HL-60/S4 (cell line): ENCODE measurements at regions not wholly inside any gene's neighbourhood (a gene's known extent, or its start where the extent isn't known, plus 50 kb on each side); places are given as distances from the start of the nearest gene placed in this dataset.
"Not testable (repeated sequence)": the region's sequence is repeated elsewhere in the genome, so short reads cannot be mapped to it uniquely, and the experiment has no call there.

Source experiments
- in situ Hi-C: fragments of 300-500 bp; cut with MboI; formaldehyde crosslinking; loops from 2 replicates; pipeline ENCODE4 v1.14.3; 2022; ENCODE audit warnings: low sequenced_read_pairs

DNA sequence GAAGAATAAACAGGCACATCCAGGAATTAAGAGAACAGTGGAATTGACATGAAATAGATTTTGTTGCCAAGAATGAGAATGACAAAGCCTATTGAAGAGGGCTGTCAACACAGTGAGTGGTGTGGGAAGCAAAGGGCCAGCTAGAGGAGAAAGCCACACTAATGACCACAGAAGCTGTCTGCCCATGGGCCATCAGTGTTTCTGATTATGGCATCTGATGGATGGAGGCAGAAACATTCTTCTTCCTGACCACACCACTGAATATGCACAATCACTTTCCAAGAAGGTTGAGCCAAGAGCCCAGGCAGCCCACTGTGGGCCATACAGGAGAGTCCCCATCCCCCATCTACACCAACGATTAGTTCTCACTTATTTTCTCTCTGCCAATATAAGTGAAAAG is 146.0 kb upstream of the SH3BP4 start:
- in situ Hi-C loops, result no loop called here

DNA sequence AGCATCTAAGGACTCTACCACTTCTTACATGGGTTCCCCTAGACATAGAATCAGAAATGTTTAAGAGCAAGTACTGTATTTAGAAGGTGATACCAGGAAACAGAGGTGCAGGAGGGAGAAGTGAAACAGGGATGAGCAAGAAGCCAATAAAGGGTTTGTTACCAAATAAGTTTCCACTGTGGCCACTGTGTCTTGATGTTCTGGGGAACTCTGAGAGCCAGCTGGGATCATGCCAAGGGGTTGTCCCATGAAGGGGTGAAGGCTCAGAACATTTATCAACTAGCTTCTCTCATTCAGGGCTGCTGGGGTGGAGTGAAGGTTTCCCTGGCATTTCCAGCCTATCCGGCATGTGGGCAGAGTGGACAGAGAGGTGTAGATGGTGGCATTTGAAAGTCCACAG is 147.1 kb upstream of the SH3BP4 start:
- in situ Hi-C loops, result no loop called here

DNA sequence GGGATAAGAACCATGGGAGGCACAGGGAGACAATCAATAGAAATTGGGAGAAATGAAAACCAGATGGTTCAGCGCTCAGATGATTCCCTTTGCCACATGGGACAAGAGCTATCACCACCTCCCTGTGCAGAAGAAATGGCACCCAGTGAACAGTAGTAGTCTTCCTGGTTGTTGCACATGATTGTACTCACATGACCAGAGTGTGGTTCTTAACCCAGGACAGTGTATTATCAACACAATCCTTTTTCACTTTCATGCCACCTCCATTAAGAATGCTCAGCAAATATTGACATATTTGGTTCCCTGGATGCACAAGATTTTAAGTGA is 149.0 kb upstream of the SH3BP4 start:
- in situ Hi-C loops, result no loop called here

DNA sequence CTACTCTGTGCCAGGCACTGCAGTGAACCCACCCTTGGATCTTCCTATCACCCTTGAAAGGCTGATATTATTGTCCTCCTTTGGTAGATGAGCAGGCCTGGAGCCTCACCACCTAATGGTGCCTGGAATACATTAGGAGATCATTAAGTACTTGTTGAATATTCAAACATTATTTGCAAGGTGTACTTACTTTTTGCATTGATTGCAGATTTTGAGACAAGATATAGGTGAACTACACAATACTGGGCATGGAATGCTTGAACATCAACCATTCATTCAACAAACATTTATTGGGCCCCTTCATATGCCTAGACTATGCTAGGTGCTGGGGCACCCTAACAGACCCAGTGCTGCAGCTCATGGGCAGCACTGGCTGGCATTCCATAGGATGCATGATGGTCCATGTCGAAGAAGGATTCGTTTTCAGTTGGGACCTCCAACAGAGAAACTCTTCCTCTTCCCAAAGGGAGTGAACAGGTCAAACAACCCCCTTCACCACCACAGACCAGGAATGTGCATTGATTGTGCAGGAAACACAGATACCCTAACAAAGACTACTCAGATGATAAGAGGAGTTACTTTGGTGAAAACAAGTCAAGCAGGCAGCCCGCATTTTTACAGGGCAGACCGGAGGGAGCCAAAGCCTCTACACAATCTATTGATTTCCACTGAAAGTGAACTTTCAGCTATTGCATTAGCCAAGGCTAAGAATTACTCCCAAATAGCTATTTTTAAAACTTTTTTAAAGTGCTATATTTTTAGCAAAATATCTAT is 149.6 kb upstream of the SH3BP4 start:
- in situ Hi-C loops, result no loop called here

DNA sequence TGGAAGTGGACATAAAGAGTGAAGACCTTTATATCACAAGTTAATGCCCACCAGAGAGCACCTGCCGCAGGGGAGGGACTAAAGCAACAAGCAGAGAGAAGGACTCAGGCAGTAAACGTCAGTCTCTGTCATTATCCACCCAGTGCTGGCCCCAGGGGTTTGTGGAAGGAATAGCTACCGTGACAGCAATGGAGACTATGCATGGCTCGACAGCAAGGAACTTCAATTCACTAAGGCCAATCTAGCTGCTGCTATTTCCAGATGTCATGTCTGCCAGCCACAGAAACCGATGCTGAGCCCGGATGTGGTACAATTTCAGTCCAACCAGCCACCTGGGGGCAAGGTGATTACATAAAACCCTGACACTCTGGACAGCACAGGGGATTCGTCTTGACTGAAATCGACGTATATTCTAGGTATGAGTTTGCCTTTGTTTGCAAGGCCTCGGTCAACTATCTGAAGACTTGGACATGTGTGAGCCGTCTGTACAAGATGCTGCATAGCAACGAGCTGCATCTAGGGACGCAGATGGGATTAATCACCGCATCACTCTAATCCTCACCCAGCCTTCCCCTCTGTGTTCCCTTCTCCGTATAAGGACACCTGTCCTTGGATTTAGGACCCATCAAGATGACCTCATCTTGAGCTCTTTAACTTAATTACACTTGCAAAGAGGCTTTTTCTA is 154.1 kb upstream of the SH3BP4 start:
- in situ Hi-C loops, result no loop called here

DNA sequence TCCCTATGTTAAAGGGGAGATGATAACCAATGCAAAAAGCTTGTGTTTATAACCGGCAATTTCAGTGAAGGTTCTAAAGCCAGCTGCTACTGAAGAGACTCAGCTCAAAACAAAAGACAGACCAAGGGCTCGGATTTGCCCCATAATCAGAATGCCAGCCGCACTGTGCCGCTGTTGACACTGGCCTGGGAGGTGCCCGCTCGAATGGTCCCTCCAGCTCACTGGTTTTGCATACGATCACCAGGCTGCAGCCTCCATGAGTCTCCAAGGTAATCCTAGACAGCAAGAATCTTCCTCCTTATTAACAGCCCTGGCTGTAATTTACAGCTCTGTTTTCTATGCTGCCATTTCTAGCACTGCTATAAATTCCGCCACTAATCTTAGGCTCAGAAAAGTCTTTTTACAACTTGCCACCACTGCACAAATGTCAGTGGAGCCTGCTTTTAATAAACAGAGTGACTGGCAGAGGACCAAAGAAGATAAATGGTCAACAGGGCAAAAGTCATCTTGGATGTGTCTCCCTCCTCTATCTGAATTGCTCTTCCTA is 155.7 kb upstream of the SH3BP4 start:
- in situ Hi-C loops, result no loop called here

DNA sequence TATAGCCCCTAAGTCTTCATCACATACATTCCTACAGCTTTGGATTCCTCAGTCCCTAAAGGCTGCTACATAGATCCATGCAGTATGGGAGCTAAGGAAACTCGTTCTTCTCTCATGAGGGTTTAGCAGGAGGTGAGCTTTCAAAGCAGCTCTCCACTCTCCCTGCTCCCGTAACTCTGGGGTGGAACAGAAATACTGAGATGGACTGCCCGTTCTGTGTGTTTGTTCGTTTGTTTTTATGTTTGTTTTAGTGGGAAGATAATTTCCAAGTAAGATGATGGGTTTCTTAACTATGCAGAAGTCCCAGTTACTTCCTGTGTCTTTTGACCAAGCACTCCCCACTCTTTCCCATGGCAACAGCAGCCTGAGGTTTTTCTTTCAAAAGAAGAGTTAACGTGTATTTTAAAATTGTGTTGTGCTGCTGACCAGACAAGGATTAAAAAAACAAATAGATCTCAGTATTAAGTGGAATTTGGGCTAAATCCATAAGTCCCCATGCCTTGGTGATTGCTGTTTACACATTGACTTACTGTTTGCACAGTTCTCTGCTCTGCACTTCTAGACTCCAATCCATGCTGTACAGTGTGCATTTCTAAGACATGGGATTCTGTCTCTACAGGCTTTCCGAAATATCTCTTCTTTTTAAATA is 156.4 kb upstream of the SH3BP4 start:
- in situ Hi-C loops, result no loop called here

DNA sequence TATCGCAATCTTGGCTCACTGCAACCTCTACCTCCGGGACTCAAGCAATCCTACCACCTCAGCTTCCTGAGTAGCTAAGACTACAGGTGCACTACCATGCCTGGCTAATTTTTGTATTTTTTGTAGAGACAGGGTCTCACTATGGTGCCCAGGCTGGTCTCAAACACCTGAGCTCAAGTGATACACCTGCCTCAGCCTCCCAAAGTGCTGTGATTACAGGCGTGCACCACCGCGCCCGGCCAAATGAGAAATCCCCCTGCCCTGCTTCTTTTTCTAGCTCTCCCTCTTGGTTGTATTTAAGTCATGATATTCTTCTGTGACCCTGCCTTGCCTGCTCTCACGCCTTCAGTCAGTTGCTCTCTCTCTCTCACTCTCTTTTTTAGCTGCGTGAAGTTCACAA is 157.0 kb upstream of the SH3BP4 start:
- in situ Hi-C loops, result no loop called here

DNA sequence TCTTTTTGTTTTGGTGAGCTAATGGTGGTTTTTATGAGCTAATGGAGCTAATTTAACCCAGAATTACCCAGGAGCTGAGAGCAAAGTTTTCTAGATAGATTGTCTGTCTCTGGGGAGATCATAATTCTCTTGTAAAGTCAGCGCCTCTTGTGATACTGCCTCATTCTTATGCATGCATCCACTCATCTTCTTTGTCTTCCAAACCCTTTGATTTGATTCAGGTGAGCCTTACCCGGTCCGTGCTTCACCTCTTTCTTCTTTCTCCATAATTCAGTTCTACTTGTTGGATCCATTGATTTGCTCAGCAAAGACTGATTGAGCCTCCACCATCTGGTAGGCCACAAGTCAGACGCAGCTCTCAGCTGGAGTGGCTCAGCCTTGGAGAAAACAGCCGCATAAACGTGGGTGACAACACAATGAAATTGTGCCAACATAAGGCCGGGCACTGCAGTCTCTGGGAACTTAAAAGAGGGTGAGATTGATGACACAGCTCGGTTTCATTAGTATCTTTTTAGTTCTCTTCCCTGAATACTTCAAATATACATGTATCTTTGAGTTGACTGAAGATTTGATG is 158.5 kb upstream of the SH3BP4 start:
- in situ Hi-C loops, result no loop called here

DNA sequence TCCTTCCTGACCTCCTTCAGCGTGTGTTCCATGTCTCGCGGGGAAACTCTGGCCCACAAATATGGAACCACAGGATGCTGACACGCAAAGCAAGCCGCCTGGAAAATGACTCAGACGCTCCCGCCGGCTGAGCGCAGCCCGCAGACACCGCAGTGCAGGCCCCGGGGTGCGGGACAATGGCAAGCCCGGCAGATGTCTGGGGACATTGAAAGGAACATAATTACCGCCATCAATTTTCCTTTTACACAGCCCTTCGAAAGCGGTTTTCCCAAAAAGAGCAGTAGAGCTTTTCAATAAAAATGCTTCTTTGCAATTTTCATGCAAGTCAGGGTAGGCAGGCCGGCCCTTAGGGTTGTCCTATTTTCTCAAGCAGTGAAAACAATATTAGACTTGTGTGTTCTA is 159.2 kb upstream of the SH3BP4 start:
- in situ Hi-C loops, result no loop called here

DNA sequence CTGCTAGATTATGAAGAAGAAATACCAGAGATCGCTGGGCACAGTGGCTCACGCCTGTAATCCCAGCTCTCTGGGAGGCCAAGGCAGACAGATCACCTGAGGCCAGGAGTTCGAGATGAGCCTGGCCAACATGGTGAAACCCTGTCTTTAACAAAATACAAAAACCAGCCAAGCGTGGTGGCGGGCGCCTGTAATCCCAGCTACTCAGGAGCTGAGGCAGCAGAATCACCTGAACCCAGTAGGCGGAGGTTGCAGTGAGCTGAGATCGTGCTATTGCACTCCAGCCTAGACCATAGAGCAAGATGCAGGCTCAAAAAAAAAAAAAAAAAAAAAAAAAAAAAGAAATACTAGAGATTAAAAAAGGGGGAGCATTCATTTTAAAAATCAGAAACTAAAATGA is 159.7 kb upstream of the SH3BP4 start:
- in situ Hi-C loops, result not testable (repeated sequence)

DNA sequence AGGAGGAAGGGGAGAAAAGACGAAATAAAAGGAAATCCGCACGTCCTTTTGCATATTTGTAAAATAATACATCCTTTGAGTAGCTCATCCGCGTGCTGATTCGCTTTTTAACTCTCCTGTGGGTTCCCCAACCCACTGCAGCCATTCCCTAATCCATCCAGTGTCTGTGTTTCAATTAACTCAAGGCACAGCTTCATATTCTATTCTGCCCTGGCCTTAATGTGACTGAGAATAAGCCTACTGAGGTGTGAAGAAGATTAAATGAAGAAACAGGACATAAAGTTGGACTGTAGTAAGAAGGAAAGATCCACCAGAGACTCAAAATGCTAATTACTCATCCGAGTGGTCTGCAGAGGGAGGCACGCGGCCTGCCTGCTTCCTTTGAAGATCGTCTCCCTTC is 161.4 kb upstream of the SH3BP4 start:
- in situ Hi-C loops, result no loop called here

DNA sequence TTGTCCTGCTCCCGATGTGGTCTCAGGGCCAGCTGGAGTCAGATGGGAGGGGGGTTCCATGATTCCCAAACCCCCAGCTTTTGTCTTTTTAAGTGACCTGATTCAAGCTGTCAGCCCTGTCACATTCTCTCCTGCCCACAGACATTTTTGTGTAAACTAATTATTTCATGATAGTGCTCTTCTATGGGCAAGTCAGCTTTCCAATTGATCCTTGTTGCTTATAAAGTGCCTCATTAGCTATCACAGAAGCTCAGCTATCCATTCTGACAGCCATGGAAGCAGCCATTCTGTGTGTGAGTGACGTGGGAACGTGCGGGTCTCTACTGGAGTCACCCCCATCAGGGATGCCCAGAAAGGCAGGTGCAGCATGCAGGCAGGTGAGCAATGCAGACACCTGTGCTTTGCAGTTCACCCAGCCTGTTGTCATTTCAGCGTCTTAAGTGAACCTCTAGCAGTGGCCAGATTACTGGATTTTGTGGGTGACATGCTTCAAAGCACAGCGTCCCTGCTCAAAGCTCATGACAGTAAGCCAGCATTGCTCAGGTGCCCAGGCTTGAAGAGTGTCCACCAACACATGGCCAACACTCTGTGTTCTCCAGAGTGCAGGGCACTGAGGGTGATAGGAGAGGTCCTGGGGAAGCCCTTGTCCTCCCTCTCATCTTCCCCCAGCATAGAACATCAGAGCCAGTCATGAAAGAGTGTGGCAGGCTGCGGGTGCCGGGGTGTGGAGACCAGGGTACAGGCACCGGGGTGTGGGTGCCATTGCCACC is 162.1 kb upstream of the SH3BP4 start:
- in situ Hi-C loops, result no loop called here

DNA sequence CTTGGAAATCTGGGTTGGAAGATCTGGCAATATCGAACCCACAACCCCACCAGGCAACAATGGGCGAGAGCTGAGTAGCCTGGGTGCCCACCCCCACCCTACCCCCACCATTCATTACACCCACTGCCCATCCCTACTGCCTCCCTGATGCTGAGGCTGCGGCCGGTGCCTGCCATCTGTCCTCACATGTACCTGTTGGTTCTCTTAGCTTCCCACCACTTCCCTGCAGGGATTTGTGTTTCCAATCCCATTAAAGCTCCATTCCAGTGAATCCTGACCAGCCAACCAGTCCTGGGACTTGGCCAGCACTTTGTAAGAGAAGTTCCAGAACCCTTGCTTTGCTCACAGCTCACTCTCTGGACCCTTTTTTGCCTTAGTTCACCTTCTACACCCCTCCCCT is 163.0 kb upstream of the SH3BP4 start:
- in situ Hi-C loops, result no loop called here

DNA sequence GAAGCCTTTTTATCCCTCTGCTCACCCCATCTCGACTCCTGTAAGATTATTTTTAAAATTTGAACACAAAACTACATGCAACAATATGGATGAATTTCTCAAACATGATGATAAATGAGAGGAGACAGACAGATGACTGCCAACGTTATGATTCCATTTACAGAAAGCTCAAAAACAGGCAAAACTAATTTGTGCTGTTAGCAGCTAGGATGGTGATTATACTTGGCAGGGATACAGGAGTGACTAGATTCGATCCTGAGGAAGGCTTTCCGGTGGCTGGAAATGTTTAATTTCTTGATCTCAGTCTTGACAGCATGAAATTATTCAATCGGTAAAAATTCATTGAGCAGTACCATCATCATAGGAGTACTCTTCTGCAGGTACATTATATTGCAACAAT is 163.4 kb upstream of the SH3BP4 start:
- in situ Hi-C loops, result no loop called here

DNA sequence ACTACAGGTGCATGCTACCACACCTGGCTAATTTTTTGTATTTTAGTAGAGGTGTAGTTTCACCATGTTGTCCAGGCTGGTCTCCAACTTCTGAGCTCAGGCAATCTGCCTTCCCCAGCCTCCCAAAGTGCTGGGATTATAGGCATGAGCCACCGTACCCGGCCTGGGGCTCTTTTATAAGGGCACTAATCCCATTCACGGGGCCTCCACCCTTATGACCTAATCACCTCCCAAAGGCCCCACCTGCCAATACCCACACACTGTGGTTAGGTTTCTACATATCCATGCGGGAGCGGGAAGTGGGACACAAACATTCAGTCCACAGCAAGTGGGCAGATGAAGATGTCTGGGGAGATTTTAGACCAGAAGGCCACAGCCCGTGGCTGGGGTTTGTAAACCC is 164.7 kb upstream of the SH3BP4 start:
- in situ Hi-C loops, result no loop called here

DNA sequence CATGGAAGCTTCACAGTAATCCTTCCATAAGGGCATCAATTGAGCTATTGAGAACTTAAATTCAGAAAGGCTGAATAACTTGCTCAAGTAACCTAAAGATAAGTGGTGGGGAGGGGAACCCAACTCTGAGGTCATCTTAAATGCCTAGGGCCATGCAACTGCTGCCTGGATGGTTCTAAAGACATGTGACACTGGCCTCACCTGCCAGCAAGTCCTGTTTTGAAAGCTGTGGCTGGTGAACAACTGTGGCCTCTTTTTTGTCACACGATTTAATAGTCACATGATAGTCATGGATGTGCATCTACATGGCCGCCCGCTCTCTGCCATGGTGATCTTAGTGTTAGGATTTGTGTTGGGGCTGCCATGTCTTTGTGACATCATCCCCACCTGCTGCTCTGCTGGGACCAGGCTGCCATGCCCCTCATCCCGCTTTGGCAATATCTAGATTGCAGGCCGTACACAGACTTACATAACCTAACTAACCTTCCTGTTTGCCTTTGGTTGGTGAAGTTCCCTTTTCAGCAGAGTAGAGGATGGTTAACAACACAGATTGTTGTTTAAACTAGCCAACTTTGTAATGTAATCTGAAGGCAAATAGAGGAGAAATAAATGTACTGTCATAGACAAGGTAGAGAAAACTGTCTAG is 177.9 kb upstream of the SH3BP4 start:
- in situ Hi-C loops, result no loop called here

DNA sequence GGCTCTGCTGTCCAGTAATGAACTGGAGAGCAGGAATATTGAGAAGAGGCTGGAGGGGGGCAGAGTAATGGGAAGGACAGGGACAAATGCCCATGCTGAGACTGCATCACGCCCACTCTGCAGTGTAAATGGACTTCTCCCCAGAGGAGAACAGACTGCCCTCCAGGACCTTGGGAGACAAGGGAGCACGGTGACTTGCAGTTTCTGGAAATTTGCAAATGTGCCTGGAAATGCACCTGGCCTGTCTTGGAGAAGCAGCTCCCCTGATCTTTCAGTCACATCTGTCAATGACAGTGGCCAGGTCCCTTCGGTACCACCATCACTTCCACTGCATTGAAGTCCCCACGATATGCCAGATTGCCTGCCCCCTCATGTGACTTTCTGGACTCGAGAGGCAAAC is 178.7 kb upstream of the SH3BP4 start:
- in situ Hi-C loops, result no loop called here

DNA sequence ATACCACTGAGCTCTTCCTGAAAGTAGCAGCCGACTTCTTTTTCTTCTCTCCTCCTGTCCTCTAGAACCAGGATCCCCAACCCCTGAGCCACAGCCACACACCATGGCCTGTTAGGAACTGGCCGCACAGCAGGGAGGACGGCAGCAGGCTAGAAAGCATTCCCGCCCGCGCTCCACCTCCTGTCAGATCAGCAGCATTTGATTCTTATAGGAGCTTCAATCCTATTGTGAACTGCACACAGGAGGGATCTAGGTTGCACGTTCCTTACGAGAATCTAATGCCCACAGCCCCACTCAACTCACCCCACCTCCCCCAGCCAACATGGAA is 179.1 kb upstream of the SH3BP4 start:
- in situ Hi-C loops, result no loop called here

DNA sequence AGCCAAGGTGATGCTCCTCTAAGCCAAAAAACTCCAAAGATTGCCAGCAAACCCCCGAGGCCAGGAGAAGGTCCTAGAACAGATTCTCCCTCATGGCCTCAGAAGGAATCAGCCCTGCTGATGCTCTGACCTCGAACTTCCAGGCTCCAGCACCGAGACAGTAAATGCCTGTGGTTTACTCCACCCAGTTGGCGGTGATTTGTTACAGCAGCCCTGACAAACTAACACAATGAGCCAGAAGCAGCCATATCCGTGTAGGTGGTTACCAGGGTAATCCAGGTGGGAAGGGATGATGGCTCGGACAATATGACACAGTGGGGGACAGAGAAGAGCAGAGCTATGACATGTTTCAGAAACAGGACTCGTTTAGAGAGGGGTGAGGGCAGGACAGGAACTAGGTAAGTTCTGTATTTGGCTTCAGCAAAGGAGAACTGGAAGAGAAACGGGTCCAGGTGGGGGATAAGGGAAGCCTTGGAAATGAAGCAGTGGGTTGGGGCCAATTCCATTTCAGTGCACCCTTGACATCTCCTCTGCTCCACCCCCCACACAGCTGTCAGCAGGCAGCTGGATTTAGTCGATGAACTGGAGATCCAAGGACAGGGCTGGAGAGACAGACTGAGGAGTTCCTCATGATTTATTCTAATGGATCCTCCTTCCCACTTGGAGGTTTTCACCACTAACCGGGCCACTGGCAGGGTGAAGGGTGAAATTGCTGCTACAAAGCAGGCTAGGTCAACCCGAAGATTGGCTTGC is 179.7 kb upstream of the SH3BP4 start:
- in situ Hi-C loops, result no loop called here
